Esophagus squamous epithelium (tissue), 4 donors: ENCODE measurements at regions not wholly inside any gene's neighbourhood (a gene's known extent, or its start where the extent isn't known, plus 50 kb on each side); places are given as distances from the start of the nearest gene placed in this dataset.

ENCODE experiments used
- POLR2A ChIP-seq, 4 donors: fragments of 450-650 bp; IDR thresholded peaks; one replicate each; pipeline ENCODE4 v1.6.1; 2017; ENCODE audit warnings: antibody characterized with exemption in 4 of 4, mild to moderate bottlenecking in 4 of 4, moderate library complexity in 3 of 4
- TF ChIP-seq, protein P1 (sequence below), 6 experiments: fragments of 450-650 bp in 4 of 6; fragments of 200-600 bp in 2 of 6; sonication (generic) in 2 of 6; IDR thresholded peaks; one replicate each; pipeline ENCODE4 v1.5.1; 2016 to 2019; ENCODE audit warnings: antibody characterized with exemption in 6 of 6, mild to moderate bottlenecking in 4 of 6, moderate library complexity in 4 of 6

DNA sequence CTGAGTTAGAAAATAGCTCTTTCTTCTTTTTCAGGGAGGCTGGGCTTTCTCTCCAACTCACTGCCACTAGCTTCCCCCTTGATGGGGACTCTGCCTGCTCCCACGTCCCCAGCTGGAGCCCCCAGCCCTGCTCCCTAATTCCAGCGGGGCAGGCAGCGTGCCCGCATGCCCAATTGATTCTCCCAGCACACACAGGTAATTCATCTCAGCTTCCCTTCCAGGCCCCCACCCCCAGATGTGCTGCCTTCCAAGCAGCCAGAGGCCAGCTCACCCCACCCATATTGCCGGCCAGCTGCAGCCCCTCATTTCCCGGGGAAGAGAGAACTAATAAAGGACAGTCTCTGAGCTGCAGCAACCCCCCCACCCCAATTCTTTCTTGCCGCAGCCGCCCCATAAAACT, 69.8 kb downstream of the EFNB1 start:
- TF ChIP-seq, protein P1, sequence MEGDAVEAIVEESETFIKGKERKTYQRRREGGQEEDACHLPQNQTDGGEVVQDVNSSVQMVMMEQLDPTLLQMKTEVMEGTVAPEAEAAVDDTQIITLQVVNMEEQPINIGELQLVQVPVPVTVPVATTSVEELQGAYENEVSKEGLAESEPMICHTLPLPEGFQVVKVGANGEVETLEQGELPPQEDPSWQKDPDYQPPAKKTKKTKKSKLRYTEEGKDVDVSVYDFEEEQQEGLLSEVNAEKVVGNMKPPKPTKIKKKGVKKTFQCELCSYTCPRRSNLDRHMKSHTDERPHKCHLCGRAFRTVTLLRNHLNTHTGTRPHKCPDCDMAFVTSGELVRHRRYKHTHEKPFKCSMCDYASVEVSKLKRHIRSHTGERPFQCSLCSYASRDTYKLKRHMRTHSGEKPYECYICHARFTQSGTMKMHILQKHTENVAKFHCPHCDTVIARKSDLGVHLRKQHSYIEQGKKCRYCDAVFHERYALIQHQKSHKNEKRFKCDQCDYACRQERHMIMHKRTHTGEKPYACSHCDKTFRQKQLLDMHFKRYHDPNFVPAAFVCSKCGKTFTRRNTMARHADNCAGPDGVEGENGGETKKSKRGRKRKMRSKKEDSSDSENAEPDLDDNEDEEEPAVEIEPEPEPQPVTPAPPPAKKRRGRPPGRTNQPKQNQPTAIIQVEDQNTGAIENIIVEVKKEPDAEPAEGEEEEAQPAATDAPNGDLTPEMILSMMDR (IDR thresholded peaks at IDR 0.05): no peak
- TF ChIP-seq POLR2A (IDR thresholded peaks at IDR 0.05): no peak
